HG03097 (cell line): ENCODE measurements at regions not wholly inside any gene's neighbourhood (a gene's known extent, or its start where the extent isn't known, plus 50 kb on each side); places are given as distances from the start of the nearest gene placed in this dataset.

Experiments used
- ATAC-seq: cut with Tn5 transposase; IDR thresholded peaks from one replicate; pipeline ENCODE4 v1.9.1; 2021; ENCODE audit not compliant: unreplicated experiment, low FRiP score

DNA sequence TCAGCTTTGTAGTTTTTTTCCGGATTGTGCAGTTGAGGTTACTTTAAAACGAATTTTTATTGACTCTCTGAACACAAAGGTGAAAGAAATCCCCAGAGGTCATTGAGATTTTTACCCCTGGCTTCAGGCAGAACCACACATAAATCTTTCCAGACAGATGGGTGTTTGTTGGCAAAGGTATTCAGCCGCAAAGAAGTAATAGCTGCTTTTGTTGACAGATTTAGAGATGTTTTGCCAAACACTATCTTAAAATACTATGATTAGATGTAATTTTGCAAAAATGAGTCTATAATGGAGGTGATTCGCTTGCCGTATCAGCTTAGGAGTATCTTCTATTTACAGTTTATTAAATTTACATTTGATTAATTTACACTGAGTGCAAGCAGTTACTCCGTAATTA lies 418.3 kb upstream of the CLINT1 start:
- ATAC-seq: no peak

DNA sequence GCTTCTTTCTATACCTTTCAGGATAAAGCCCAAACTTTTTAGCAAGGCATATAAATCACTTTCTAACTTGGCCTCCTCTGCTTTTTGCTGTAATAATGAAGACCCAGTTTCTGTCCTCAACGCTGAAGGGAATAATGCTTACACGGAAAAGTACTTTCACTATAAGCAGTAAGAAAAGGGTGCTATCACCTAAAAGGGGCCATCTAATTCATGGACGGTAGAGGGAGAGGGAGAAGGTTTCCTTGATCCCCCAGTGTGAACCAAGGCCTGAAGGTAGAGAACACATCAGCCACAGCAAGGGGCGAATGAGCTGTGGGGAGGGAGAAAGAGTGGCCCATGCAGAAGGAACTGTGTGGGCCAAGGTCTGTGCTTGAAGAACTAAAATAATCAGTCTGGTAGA lies 417.7 kb upstream of the CLINT1 start:
- no peak for ATAC-seq

DNA sequence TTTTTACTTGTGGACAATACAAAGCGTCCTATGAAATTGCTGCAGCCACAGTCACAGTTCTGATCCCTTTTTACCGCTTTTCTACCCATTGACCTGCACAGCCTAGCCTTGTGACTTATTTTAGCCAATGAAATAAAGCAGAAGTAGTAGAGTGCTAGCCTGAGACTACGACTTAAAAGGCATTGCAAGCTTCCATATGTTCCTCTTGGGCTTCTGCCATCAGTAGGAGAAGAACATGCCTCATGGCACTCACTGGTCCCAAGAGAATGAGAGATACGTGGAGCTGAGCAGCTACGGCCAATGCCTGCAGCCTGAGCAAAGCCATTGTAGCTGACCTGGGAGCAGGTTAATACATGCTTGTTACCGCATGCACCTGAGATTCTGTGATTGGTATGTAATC lies 416.6 kb upstream of the CLINT1 start:
- ATAC-seq: no peak

- no peak for ATAC-seq
Observed at GRCh38 chr5:158273035-158273434, 414.1 kb upstream of the CLINT1 start.

DNA sequence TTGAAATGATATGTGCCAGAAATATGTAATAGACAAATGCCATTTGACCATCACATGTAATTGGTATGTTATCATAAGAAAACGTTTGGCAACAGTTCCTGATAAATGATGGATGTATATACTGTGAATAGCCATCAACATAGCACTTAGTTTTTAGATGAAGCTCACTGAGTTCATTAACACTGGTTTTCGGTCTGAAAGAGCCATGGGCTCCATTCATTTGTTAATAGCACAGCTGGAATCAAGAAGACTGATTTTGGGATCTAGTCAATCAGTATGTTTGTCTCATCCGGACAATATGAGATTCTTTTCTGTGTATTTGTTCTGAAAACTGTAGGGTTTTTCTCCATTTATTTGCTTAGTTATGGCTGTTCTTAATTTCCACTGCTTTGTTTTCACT lies 413.5 kb upstream of the CLINT1 start:
- ATAC-seq: no peak

- no peak for ATAC-seq
Observed at GRCh38 chr5:158270996-158271554, 412.1 kb upstream of the CLINT1 start.

DNA sequence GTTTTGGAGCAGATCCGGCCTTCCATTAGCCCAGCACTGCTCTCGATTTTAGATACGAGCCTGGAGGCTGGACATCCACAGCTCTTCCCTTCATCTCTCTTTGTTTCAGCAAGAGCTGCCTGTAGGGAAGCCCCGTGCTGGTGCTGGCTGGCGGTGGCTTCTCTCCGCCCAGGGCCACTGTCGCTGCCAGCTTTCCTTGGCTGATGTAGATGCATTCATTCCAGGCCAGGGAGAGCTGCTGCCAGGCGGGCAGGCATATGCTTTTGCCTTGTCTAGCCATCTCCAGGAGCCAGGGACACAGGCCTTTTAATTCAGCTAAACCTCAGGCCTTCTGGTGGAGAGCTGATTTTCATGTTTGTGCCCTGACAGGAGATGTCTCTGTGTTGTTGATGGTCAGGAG lies 409.3 kb upstream of the CLINT1 start:
- ATAC-seq: no peak

DNA sequence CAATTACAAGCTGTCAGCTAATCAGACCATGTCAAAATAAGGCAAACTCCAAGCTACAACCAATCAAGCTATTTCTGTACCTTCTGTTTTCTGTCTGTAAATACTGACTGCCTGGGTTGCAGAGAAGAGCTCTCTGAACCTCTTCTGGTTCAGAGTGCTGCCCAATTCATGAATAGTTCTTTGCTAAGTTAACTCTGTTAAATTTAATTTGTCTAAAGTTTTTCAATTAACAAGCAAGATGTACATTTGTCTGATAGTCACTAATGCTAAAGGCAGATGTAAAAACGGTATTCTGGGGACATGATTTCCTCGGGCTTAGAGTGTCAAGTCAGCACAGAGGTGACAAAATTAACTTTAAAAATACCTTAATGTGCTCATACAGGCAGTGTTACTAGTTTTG lies 408.3 kb upstream of the CLINT1 start:
- no peak for ATAC-seq

GRCh38 chr5:158265931-158266700 lies 407.2 kb upstream of the CLINT1 start:
- ATAC-seq: no peak

DNA sequence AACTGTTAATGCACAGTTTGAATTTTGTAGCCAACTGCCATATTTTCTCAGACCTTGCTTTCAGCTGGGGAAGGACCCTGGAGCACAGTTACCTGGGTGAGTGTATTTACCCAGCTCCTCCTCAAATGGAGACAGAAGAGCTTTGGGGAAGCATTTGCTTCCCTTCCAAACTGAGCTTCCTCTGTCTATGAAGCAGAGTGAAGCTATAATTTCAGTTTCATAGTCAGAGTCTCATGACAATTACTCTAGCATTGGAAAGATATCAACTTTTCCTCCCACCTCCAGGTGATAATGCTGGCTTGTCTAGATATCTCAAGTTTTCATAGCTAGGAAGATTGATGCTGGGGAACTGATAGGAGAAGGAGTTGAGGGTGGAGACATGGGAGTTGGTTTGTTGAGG lies 406.4 kb upstream of the CLINT1 start:
- no peak for ATAC-seq

GRCh38 chr5:158264264-158264663 lies 405.3 kb upstream of the CLINT1 start:
- no peak for ATAC-seq

- ATAC-seq: no peak
Observed at GRCh38 chr5:158261674-158262367, 402.9 kb upstream of the CLINT1 start.

GRCh38 chr5:158256096-158256495 lies 397.2 kb upstream of the CLINT1 start:
- no peak for ATAC-seq

DNA sequence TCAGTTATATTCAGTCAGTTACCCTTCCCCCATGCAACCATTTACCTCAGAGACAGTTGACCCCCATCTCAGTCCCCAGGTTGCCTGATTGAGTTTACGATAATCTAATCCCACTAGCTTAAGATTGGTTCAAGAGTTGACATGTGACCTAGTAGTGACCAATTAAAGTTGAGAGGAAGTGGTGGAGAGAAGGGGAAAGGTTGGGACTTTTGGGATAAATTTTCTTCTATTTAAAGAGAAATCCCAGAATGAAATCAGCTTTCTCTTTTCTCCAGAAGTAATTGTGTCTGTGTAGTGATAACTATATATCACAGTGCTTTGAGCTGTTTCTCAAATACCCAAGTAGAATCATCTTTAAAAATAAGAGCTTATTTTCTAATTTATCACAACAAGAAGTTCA lies 396.7 kb upstream of the CLINT1 start:
- ATAC-seq: no peak

- ATAC-seq: no peak
Observed at GRCh38 chr5:158246661-158247060, 387.7 kb upstream of the CLINT1 start.

GRCh38 chr5:158245513-158245912 lies 386.6 kb upstream of the CLINT1 start:
- no peak for ATAC-seq

GRCh38 chr5:158244882-158245281 lies 385.9 kb upstream of the CLINT1 start:
- no peak for ATAC-seq

- ATAC-seq: no peak
Observed at GRCh38 chr5:158236511-158237335, 377.8 kb upstream of the CLINT1 start.

- no peak for ATAC-seq
Observed at GRCh38 chr5:158235159-158235547, 376.2 kb upstream of the CLINT1 start.

- no peak for ATAC-seq
Observed at GRCh38 chr5:158234323-158235158, 375.6 kb upstream of the CLINT1 start.
